ENCODE measurements at regions not wholly inside any gene's neighbourhood (a gene's known extent, or its start where the extent isn't known, plus 50 kb on each side); places are given as distances from the start of the nearest gene placed in this dataset.

GRCh38 chr2:134144081-134144596 is 109.7 kb upstream of the MGAT5 start:
- no peak overlapping the region for H2BK120ac ChIP-seq (ENCODE audit: low read depth, low read length)
- no peaks in the 10 kb centered on the region for H3K9me3 ChIP-seq (ENCODE audit: control insufficient read depth, insufficient read depth, low read length)
- no peak overlapping the region for H3K27ac ChIP-seq (ENCODE audit: insufficient read depth, low read length)
- intact Hi-C loops (cut with micrococcal nuclease) (no loop called here), in situ Hi-C loops (cut with MboI; ENCODE audit: low sequenced_read_pairs) (no loop called here), dilution Hi-C loops (cut with HindIII; ENCODE audit: low sequenced_read_pairs, unreplicated experiment) (no loop called here)
- no peak overlapping the region for H3K56ac ChIP-seq (ENCODE audit: extremely low read depth, insufficient read depth, low read length)
- H3K23ac ChIP-seq (ENCODE audit: low read depth, low read length), result no peak overlapping the region
- no peak overlapping the region for H3K4me2 ChIP-seq (ENCODE audit: low read depth, low read length)
- ChIA-PET CTCF (no interaction called here), POLR2A (ENCODE audit: unreplicated experiment) (no interaction called here)
- peaks cover 26% of the 10 kb centered on the region for H3K9me1 ChIP-seq (ENCODE audit: insufficient read depth, low read length)
- H3K14ac ChIP-seq (replicated peaks; ENCODE audit: low read depth, low read length), result no peak overlapping the region
- H4K91ac ChIP-seq (ENCODE audit: insufficient read depth, low read depth, low read length), result no peak overlapping the region
- H3K4ac ChIP-seq (ENCODE audit: low read depth, low read length), result no peak overlapping the region
- H3K4me1 ChIP-seq (ENCODE audit: control insufficient read depth, insufficient read depth, low read length), result peaks cover 18% of the 10 kb centered on the region
- no TSS peak for BruUV-seq (replicated peaks)
- peaks cover 52 to 92% of the 10 kb centered on the region in 2 experiments for H3K79me1 ChIP-seq (ENCODE audit: low read depth in 1 of 2, low read length in 2 of 2)
- 100% methylated on average over 1 of the region's 6 CpGs; no CpG with 5 or more reads in 1 of the 2 experiments for WGBS, 2 experiments (ENCODE audit: extremely low coverage in 2 of 2, insufficient read length in 1 of 2)
- no peak overlapping the region for H3K18ac ChIP-seq (ENCODE audit: low read depth, low read length)
- H3K36me3 ChIP-seq (ENCODE audit: control insufficient read depth, insufficient read depth, low read length), result peaks cover 16% of the 10 kb centered on the region
- H4K20me1 ChIP-seq (ENCODE audit: insufficient read depth, low read length), result peaks cover 61% of the 10 kb centered on the region
- no peak overlapping the region for H3K4me3 ChIP-seq (ENCODE audit: insufficient read depth, low read depth, low read length)
- no peak overlapping the region for H2AFZ ChIP-seq (replicated peaks; ENCODE audit: low read length, poor library complexity)
- no peak overlapping the region for H2BK20ac ChIP-seq (ENCODE audit: low read depth, low read length)
- no peak overlapping the region for H2BK5ac ChIP-seq (ENCODE audit: low read depth, low read length, poor library complexity, severe bottlenecking)
- no peak overlapping the region for H2BK15ac ChIP-seq (ENCODE audit: low read depth, low read length)
- DNase-seq (no peak), ATAC-seq (ENCODE audit: low read depth) (no peak)
- H4K8ac ChIP-seq (ENCODE audit: low read depth in 2 of 2, low read length in 2 of 2), result no peak overlapping the region
- H3K9ac ChIP-seq (ENCODE audit: low read depth, low read length), result no peak overlapping the region
- no peak overlapping the region for H2AK5ac ChIP-seq (ENCODE audit: low read depth, low read length)
- no peak for TF ChIP-seq NFE2L2 (IDR thresholded peaks at IDR 0.05; ENCODE audit: low read depth, low read length)
- TF ChIP-seq RCOR1 (IDR thresholded peaks at IDR 0.05; ENCODE audit: insufficient replicate concordance, low read length), result no peak
- TF ChIP-seq POLR2A (IDR thresholded peaks at IDR 0.05; ENCODE audit: low read depth, low read length), result no peak
- no peak for TF ChIP-seq SMC3 (IDR thresholded peaks at IDR 0.05; ENCODE audit: low read depth, low read length)
- TF ChIP-seq ELK1 (IDR thresholded peaks at IDR 0.05; ENCODE audit: borderline replicate concordance, low read depth, low read length), result no peak
- TF ChIP-seq MXI1 (IDR thresholded peaks at IDR 0.05; ENCODE audit: borderline replicate concordance, low read depth, low read length), result no peak
- no peak for TF ChIP-seq RFX5 (IDR thresholded peaks at IDR 0.05; ENCODE audit: low read depth, low read length)
- no peak for TF ChIP-seq RAD21 (IDR thresholded peaks at IDR 0.05; ENCODE audit: low read length)
- TF ChIP-seq BHLHE40 (IDR thresholded peaks at IDR 0.05; ENCODE audit: low read depth, low read length), result no peak
- H3K27me3 ChIP-seq (ENCODE audit: control insufficient read depth, insufficient read depth, low read length), result no peaks in the 10 kb centered on the region
- H4K5ac ChIP-seq (ENCODE audit: low read depth, low read length), result no peak overlapping the region
- H2AK9ac ChIP-seq (replicated peaks; ENCODE audit: low read depth, low read length, poor library complexity), result no peak overlapping the region
